GM12878 (cell line): ENCODE measurements at regions not wholly inside any gene's neighbourhood (a gene's known extent, or its start where the extent isn't known, plus 50 kb on each side); places are given as distances from the start of the nearest gene placed in this dataset.

Experiments
- ATAC-seq: fragments of 200-7000 bp; cut with Tn5 transposase; 3 replicates; pipeline ENCODE4 v1.9.1; 2020; ENCODE audit warnings: mild to moderate bottlenecking, moderate library complexity
- BruUV-seq: library from RNA; stranded (reverse); fragments of 400-500 nt; replicated peaks from 2 replicates; lab custom pipeline; 2021; lab: Mats Ljungman, UMichigan
- CTCF ChIA-PET: fragments of 300-600 bp; sonication (Branson Sonifier 250); formaldehyde crosslinking; extraction: SDS; loops from one replicate; lab custom pipeline; 2021; ENCODE audit warnings: inconsistent platforms; lab: Yijun Ruan, JAX
- POLR2A ChIA-PET: fragments of 350-600 bp; formaldehyde crosslinking; extraction: SDS; loops from one replicate; lab custom pipeline; 2021; ENCODE audit warnings: inconsistent platforms; lab: Charles Lee
- RAD21 ChIA-PET: fragments of 300-600 bp; sonication (Branson Sonifier 250); formaldehyde crosslinking; loops from one replicate; lab custom pipeline; 2023; ENCODE audit warnings: antibody characterized with exemption; ENCODE audit not compliant: unreplicated experiment; lab: Charles Lee
- SMC1A ChIA-PET: fragments of 300-600 bp; sonication (Branson Sonifier 250); formaldehyde crosslinking; loops from one replicate; lab custom pipeline; 2023; ENCODE audit not compliant: unreplicated experiment, uncharacterized antibody; lab: Charles Lee
- DNase-seq: peaks from one replicate; pipeline ENCODE4 v3.0.0-alpha.2; 2011; ENCODE audit warnings: low read depth, low spot score
- FAIRE-seq: peaks from 3 replicates; lab custom pipeline; 2011; peaks lifted over from hg19 to GRCh38; lab: Jason Lieb, UNC
- H2AFZ ChIP-seq: 2 replicates; pipeline ENCODE4 v1.6.0; 2011; ENCODE audit warnings: low read depth, low read length, control low read depth; ENCODE audit not compliant: control insufficient read depth
- H3K27ac ChIP-seq: 2 replicates; pipeline ENCODE4 v1.5.1; 2011; ENCODE audit warnings: control low read depth; ENCODE audit not compliant: control insufficient read depth, insufficient read depth
- H3K27me3 ChIP-seq, 2 experiments: replicated peaks in 1 of 2; 2 replicates each; pipeline versions ENCODE4 v1.6.0 to v1.6.1; 2011; ENCODE audit warnings: low read length in 1 of 2; ENCODE audit not compliant: control insufficient read depth in 2 of 2, insufficient read depth in 2 of 2
- H3K36me3 ChIP-seq, 2 experiments: 2 replicates each; pipeline ENCODE4 v1.5.1; 2011; ENCODE audit warnings: low read length in 1 of 2; ENCODE audit not compliant: control insufficient read depth in 2 of 2, insufficient read depth in 2 of 2
- H3K4me1 ChIP-seq: 2 replicates; pipeline ENCODE4 v1.6.1; 2011; ENCODE audit warnings: mild to moderate bottlenecking, low read length, moderate library complexity, mixed read lengths; ENCODE audit not compliant: control insufficient read depth, insufficient read depth
- H3K4me2 ChIP-seq: 2 replicates; pipeline ENCODE4 v1.6.0; 2011; ENCODE audit warnings: control low read depth; ENCODE audit not compliant: control insufficient read depth, insufficient read depth
- H3K4me3 ChIP-seq: fragments of 200-600 bp; sonication (generic); 2 replicates; pipeline ENCODE4 v1.5.1; 2016
- H3K79me2 ChIP-seq: 2 replicates; pipeline ENCODE4 v1.6.0; 2011; ENCODE audit warnings: low read length; ENCODE audit not compliant: control insufficient read depth, insufficient read depth
- H3K9ac ChIP-seq: 2 replicates; pipeline ENCODE4 v1.8.0; 2011; ENCODE audit warnings: low read length, control low read depth, mixed read lengths; ENCODE audit not compliant: control insufficient read depth, insufficient read depth
- H3K9me3 ChIP-seq: replicated peaks from 3 replicates; pipeline ENCODE4 v1.5.1; 2011; ENCODE audit warnings: mild to moderate bottlenecking, low read length; ENCODE audit not compliant: control insufficient read depth, insufficient read depth
- H4K20me1 ChIP-seq: 2 replicates; pipeline ENCODE4 v1.6.0; 2011; ENCODE audit not compliant: control insufficient read depth, insufficient read depth
- HDAC2 ChIP-seq: fragments of 200-600 bp; sonication (generic); IDR thresholded peaks from 2 replicates; pipeline ENCODE4 v1.6.1; 2017
- LARP7 ChIP-seq: fragments of 450-650 bp; IDR thresholded peaks from 2 replicates; pipeline ENCODE4 v1.6.1; 2017; ENCODE audit warnings: mild to moderate bottlenecking
- MEF2A ChIP-seq: IDR thresholded peaks from 2 replicates; pipeline ENCODE4 v1.6.1; 2011; ENCODE audit warnings: low read depth, mild to moderate bottlenecking, low read length, moderate library complexity; ENCODE audit not compliant: insufficient read depth
- MTA3 ChIP-seq: IDR thresholded peaks from 2 replicates; pipeline ENCODE4 v1.6.1; 2012; ENCODE audit warnings: low read length, inconsistent platforms, borderline replicate concordance
- NR2C1 ChIP-seq: fragments of 450-650 bp; IDR thresholded peaks from 2 replicates; pipeline ENCODE4 v1.6.1; 2017; ENCODE audit warnings: antibody characterized with exemption, mild to moderate bottlenecking, moderate library complexity
- PAX8 ChIP-seq: fragments of 450-650 bp; IDR thresholded peaks from 2 replicates; pipeline ENCODE4 v1.6.1; 2017; ENCODE audit warnings: mild to moderate bottlenecking, moderate library complexity
- ZBED1 ChIP-seq: IDR thresholded peaks from 2 replicates; pipeline ENCODE4 v1.6.1; 2016; ENCODE audit warnings: borderline replicate concordance
- ZSCAN29 ChIP-seq: fragments of 450-650 bp; IDR thresholded peaks from 2 replicates; pipeline ENCODE4 v1.6.1; 2017; ENCODE audit warnings: mild to moderate bottlenecking, moderate library complexity
- WGBS: methylation state at CpG from one replicate; pipeline ENCODE4 v1.1.6; 2016; ENCODE audit warnings: low lambda C conversion rate; ENCODE audit not compliant: insufficient replicate concordance, insufficient coverage; ENCODE audit errors: missing lambda C conversion rate; 5-methylcytosine and 5-hydroxymethylcytosine counted together
- in situ Hi-C: fragments of 300-500 bp; cut with MboI; formaldehyde crosslinking; loops from 9 replicates; pipeline ENCODE4 v1.14.3; 2018; ENCODE audit warnings: mixed read lengths
- intact Hi-C: fragments of 100-400 bp; cut with micrococcal nuclease; formaldehyde crosslinking; loops from one replicate; pipeline ENCODE4 v1.14.2; 2022; ENCODE audit not compliant: unreplicated experiment
- TF ChIP-seq, protein P1 (sequence below): fragments of 450-650 bp; IDR thresholded peaks from 2 replicates; pipeline ENCODE4 v1.6.1; 2016; ENCODE audit warnings: mild to moderate bottlenecking, moderate library complexity, borderline replicate concordance
- TF ChIP-seq, protein P2 (sequence below): fragments of 450-650 bp; IDR thresholded peaks from 2 replicates; pipeline ENCODE4 v1.6.1; 2018; ENCODE audit warnings: mild to moderate bottlenecking, low read depth, moderate library complexity; ENCODE audit not compliant: partially characterized antibody
- TF ChIP-seq, protein P3 (sequence below): fragments of 450-650 bp; IDR thresholded peaks from 2 replicates; pipeline ENCODE4 v1.6.1; 2017; ENCODE audit warnings: borderline replicate concordance

DNA sequence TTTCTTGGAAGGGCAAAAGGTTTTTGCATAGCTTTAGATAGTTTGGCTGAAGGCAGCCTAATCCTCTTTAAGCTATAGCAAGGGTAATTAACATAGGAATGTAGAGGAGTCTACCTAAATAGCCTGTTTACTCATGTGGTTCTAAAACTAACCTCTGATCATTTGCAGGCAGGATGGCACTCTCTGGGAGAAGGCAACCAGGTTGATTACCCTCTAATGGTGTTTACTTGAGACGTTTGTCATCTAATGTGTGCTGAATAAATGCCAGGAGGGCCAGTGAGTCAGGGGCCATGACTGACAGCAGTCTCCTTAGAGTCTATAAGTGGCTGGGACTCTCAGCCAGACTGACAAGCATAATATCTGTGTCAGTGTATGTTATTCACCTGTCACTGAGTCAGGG, 286.4 kb downstream of the PCNX1 start:
- 0% methylated on average over 1 of the region's 1 CpG for WGBS
- Histone ChIP-seq H3K9me3 (no peaks in the 10 kb centered on the region), H3K36me3 (no peaks in the 10 kb centered on the region), H3K27me3 (no peaks in the 10 kb centered on the region; a peak in 1 of 4 replicates), H3K79me2 (no peaks in the 10 kb centered on the region), H4K20me1 (no peaks in the 10 kb centered on the region), H3K4me2 (no peak overlapping the region), H3K9ac (no peak overlapping the region), H3K4me1 (no peaks in the 10 kb centered on the region), H2AFZ (no peak overlapping the region), H3K27ac (no peak overlapping the region), H3K4me3 (no peak overlapping the region)
- BruUV-seq, result no TSS peak
- FAIRE-seq, result no peak
- ChIA-PET SMC1A (interaction anchor here (0.7 kb wide), 1 partner anchor 34 kb away, joined by 3 read pairs; no protein-coding TSS in a partner anchor), CTCF (no interaction called here), POLR2A (no interaction called here), RAD21 (no interaction called here)
- no peak for ATAC-seq
- in situ Hi-C loops, result no loop called here
- no peak for DNase-seq
- TF ChIP-seq PAX8, result no peak
- intact Hi-C loops, result no loop called here

DNA sequence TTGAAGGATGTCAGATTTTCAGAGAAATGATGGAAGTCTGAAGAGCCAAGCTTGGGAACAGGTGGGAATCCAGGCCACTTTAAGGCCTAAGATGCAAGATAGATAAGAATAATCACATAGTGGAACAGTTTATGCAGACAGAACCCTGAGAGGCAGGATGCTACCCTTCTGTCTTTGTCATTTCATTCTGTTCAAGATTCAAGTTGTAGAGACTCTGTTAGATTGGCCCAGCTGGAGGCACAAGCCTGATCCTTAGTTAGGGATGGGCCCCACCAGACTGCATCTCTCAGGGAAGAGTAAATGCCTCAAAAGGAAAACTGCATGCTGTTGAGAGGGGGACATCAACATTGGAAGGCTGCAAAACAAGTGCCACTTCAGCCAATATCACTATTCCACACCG, 287.0 kb downstream of the PCNX1 start:
- CTCF ChIA-PET, result no interaction called here
- Histone ChIP-seq H2AFZ (no peak overlapping the region), H3K36me3 (no peaks in the 10 kb centered on the region), H4K20me1 (no peaks in the 10 kb centered on the region), H3K27ac (no peak overlapping the region), H3K4me3 (no peak overlapping the region), H3K9me3 (no peaks in the 10 kb centered on the region), H3K79me2 (no peaks in the 10 kb centered on the region), H3K4me1 (no peaks in the 10 kb centered on the region), H3K9ac (no peak overlapping the region), H3K4me2 (no peak overlapping the region), H3K27me3 (no peaks in the 10 kb centered on the region; a peak in 1 of 4 replicates)
- ATAC-seq (no peak), FAIRE-seq (no peak), DNase-seq (no peak)
- RAD21 ChIA-PET, result no interaction called here
- POLR2A ChIA-PET, result no interaction called here
- SMC1A ChIA-PET, result no interaction called here
- BruUV-seq, result no TSS peak
- WGBS, result 47% methylated on average over 1 of the region's 1 CpG
- intact Hi-C loops, result no loop called here
- in situ Hi-C loops, result no loop called here
- TF ChIP-seq, protein P1, sequence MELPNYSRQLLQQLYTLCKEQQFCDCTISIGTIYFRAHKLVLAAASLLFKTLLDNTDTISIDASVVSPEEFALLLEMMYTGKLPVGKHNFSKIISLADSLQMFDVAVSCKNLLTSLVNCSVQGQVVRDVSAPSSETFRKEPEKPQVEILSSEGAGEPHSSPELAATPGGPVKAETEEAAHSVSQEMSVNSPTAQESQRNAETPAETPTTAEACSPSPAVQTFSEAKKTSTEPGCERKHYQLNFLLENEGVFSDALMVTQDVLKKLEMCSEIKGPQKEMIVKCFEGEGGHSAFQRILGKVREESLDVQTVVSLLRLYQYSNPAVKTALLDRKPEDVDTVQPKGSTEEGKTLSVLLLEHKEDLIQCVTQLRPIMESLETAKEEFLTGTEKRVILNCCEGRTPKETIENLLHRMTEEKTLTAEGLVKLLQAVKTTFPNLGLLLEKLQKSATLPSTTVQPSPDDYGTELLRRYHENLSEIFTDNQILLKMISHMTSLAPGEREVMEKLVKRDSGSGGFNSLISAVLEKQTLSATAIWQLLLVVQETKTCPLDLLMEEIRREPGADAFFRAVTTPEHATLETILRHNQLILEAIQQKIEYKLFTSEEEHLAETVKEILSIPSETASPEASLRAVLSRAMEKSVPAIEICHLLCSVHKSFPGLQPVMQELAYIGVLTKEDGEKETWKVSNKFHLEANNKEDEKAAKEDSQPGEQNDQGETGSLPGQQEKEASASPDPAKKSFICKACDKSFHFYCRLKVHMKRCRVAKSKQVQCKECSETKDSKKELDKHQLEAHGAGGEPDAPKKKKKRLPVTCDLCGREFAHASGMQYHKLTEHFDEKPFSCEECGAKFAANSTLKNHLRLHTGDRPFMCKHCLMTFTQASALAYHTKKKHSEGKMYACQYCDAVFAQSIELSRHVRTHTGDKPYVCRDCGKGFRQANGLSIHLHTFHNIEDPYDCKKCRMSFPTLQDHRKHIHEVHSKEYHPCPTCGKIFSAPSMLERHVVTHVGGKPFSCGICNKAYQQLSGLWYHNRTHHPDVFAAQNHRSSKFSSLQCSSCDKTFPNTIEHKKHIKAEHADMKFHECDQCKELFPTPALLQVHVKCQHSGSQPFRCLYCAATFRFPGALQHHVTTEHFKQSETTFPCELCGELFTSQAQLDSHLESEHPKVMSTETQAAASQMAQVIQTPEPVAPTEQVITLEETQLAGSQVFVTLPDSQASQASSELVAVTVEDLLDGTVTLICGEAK, result no peak
- TF ChIP-seq ZBED1 (no peak), HDAC2 (no peak), LARP7 (no peak), MTA3 (no peak), ZSCAN29 (no peak), MEF2A (no peak), NR2C1 (no peak)
- TF ChIP-seq, protein P2, sequence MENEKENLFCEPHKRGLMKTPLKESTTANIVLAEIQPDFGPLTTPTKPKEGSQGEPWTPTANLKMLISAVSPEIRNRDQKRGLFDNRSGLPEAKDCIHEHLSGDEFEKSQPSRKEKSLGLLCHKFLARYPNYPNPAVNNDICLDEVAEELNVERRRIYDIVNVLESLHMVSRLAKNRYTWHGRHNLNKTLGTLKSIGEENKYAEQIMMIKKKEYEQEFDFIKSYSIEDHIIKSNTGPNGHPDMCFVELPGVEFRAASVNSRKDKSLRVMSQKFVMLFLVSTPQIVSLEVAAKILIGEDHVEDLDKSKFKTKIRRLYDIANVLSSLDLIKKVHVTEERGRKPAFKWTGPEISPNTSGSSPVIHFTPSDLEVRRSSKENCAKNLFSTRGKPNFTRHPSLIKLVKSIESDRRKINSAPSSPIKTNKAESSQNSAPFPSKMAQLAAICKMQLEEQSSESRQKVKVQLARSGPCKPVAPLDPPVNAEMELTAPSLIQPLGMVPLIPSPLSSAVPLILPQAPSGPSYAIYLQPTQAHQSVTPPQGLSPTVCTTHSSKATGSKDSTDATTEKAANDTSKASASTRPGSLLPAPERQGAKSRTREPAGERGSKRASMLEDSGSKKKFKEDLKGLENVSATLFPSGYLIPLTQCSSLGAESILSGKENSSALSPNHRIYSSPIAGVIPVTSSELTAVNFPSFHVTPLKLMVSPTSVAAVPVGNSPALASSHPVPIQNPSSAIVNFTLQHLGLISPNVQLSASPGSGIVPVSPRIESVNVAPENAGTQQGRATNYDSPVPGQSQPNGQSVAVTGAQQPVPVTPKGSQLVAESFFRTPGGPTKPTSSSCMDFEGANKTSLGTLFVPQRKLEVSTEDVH, result no peak
- TF ChIP-seq, protein P3, sequence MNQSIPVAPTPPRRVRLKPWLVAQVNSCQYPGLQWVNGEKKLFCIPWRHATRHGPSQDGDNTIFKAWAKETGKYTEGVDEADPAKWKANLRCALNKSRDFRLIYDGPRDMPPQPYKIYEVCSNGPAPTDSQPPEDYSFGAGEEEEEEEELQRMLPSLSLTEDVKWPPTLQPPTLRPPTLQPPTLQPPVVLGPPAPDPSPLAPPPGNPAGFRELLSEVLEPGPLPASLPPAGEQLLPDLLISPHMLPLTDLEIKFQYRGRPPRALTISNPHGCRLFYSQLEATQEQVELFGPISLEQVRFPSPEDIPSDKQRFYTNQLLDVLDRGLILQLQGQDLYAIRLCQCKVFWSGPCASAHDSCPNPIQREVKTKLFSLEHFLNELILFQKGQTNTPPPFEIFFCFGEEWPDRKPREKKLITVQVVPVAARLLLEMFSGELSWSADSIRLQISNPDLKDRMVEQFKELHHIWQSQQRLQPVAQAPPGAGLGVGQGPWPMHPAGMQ, result no peak
